ENCODE measurements at regions not wholly inside any gene's neighbourhood (a gene's known extent, or its start where the extent isn't known, plus 50 kb on each side); places are given as distances from the start of the nearest gene placed in this dataset.
"Not testable (repeated sequence)": the region's sequence is repeated elsewhere in the genome, so short reads cannot be mapped to it uniquely, and the experiment has no call there.

DNA sequence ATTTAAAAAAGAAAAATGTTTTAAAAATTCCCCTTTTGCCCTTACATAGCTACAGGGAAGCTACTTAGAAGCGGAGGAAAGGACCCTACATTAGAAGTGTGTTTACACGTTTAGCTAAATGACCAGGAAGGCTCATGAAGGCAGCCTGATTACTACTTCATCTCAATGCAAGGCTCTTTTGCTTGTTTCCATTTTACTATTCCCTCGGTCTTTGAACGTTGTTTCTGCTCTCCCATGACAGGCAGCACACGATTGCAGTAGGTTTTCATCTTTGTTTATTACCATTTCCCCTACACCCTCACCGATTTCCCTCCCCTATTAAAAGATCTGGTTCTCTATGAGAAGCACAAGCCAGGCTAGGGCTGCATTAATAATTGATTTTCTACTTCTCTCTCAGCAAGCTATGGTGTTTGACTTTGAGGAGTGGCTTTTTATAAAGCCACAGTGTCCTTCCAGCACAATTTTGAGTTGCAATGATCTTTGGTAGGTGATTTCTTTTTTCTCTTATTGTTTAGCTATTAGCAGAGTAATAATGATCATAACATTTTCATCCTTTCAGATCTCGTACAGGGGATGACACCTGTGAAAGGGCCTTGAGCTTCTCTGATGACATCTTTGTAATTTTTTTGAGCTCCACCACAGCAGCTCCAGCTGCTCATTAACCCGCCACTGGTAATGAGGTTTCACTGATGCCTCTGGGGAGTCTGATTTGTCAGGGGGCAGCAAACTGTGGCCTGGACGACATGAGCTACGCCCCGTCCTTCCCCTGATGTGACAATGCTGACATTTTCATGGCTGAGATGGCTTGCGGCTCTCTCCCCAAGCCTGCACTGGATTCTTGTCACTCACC is 670.3 kb downstream of the UQCRFS1 start:
- peak in 5 of 8 experiments; percentile 37 to 94 (median 82) for ATAC-seq (replicated peaks in 6 of 8)
- WGBS, 10 experiments = 10 to 83% (median 63%) methylated on average over 3 to 9 of the region's 12 CpGs
- in situ Hi-C loops (cut with MboI; ENCODE audit: low pct_unique_long_range_greater_than_20kb in 2 of 9, low sequenced_read_pairs in 9 of 9, unreplicated experiment in 9 of 9) = no loop called here
- H3K27ac ChIP-seq = peak overlapping the region in 1 of 2 donors; percentile 46
- H3K4me1 ChIP-seq (replicated peaks in 1 of 2) = peaks cover 9 to 16% of the 10 kb centered on the region in 2 donors
- no peak overlapping the region for H3K4me3 ChIP-seq

DNA sequence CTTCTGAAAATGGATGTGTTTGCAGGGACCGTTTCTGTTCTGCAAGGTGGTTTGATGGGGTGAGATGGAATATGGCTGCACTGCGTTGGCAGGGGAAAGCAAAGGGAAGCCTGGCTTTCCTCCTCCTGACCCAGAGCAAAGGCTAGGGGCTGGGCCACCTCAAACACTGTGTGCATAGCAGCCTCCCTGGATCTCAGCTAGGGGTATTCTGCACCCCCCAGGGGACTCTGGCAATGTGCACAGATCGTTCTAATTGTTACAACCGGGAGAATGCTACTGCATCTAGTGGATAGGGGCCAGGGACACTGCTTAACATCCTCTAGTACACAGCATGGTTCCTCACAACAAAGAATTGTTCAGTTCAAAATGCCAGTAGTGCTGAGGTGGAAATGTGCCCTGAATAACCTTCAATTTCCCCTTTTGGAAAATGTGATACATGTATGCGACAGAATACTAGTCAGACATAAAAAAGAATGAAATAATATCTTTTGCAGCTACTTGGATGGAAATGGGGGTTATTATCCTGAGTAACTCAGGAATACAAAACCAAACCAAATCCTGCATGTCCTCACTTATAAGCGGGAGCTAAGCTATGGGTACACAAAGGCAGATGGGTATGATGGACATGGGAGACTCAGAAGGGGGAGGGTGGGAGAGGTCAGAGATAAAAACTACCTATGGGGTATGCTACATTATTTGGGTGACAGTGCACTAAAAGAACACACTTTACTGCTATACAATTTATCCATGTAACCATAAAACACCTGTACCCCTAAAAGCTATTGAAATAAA is 671.2 kb downstream of the UQCRFS1 start:
- 0 to 100% (median 75%) methylated on average over 1 to 5 of the region's 6 CpGs; no CpG with 5 or more reads in 1 of the 10 experiments for WGBS, 10 experiments

DNA sequence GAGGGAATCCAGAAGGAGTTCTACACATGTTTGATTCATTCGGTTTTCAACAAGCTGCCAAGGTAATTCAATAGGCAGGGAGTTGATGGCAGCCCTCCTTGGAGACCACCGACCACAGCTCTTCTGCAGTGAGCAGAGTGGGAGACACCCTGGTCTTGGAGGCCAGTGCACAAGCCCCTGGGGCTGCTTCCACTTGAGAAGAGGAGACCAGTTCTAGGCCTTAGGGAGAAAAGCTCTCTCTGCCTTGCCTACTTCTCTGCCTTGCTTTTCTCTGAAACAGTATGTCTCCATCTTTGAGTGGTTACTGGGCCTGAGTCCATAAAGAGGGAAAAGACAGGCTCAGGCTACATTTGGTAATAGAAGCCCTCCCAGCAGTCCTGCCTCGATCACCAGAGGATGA is 671.9 kb downstream of the UQCRFS1 start:
- H3K4me3 ChIP-seq = no peak overlapping the region
- peaks cover 9 to 16% of the 10 kb centered on the region in 2 donors for H3K4me1 ChIP-seq (replicated peaks in 1 of 2)
- no peak overlapping the region for H3K27ac ChIP-seq
- WGBS, 10 experiments = 7 to 100% (median 63%) methylated on average over 1 to 3 of the region's 3 CpGs; no CpG with 5 or more reads in 2 of the 10 experiments
- in situ Hi-C loops (cut with MboI; ENCODE audit: low pct_unique_long_range_greater_than_20kb in 2 of 9, low sequenced_read_pairs in 9 of 9, unreplicated experiment in 9 of 9) = no loop called here
- ATAC-seq (replicated peaks in 6 of 8) = no peak

More for the DNA sequence above, 671.2 kb downstream of the UQCRFS1 start:
- Histone ChIP-seq H3K4me1 (replicated peaks in 1 of 2) (peaks cover 9 to 16% of the 10 kb centered on the region in 2 donors), H3K27ac (no peak overlapping the region), H3K4me3 (no peak overlapping the region)
- no peak for ATAC-seq (replicated peaks in 6 of 8)
- in situ Hi-C loops (cut with MboI; ENCODE audit: low pct_unique_long_range_greater_than_20kb in 2 of 9, low sequenced_read_pairs in 9 of 9, unreplicated experiment in 9 of 9) = no loop called here

DNA sequence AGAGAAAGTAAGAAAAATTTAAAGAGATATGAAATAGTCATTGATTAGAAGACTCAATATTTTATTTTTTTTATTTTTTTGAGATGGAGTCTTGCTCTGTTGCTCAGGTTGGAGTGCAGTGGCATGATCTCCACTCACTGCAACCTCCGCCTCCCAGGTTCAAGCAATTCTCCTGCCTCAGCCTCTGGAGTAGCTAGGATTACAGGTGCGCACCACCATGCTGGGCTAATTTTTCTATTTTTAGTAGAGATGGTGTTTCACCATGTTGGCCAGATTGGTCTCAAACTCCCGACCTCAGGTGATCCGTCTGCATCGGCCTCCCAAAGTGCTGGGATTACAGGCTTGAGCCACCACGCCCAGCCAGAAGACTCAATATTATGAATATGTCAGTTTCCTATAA is 672.6 kb downstream of the UQCRFS1 start:
- peaks cover 9 to 16% of the 10 kb centered on the region in 2 donors for H3K4me1 ChIP-seq (replicated peaks in 1 of 2)
- ATAC-seq (replicated peaks in 6 of 8); in situ Hi-C loops (cut with MboI; ENCODE audit: low pct_unique_long_range_greater_than_20kb in 2 of 9, low sequenced_read_pairs in 9 of 9, unreplicated experiment in 9 of 9); H3K27ac ChIP-seq; H3K4me3 ChIP-seq: not testable (repeated sequence)
- 48 to 100% (median 75%) methylated on average over 1 to 6 of the region's 6 CpGs; no CpG with 5 or more reads in 2 of the 10 experiments for WGBS, 10 experiments

DNA sequence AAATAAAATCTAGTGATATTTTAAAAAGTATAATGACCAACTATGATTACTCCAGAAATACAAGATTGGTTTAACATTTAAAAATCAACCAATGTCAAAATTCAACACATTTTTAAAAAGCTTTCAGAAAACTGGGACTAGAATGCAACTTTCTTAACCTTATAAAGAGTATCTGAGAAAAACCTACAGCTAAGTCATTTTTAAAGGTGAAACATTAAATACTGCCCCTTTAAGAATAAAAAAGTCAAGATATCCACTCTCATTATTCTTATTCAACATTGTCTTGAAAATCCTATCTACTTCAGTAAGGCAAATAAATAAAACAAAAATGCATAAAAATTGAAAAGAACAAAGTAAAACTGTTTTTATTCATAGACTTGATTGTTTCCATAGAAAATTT is 673.2 kb downstream of the UQCRFS1 start:
- Histone ChIP-seq H3K4me3 (no peak overlapping the region), H3K4me1 (replicated peaks in 1 of 2) (peaks cover 9 to 16% of the 10 kb centered on the region in 2 donors), H3K27ac (no peak overlapping the region)
- ATAC-seq (replicated peaks in 6 of 8) = no peak
- in situ Hi-C loops (cut with MboI; ENCODE audit: low pct_unique_long_range_greater_than_20kb in 2 of 9, low sequenced_read_pairs in 9 of 9, unreplicated experiment in 9 of 9) = no loop called here

DNA sequence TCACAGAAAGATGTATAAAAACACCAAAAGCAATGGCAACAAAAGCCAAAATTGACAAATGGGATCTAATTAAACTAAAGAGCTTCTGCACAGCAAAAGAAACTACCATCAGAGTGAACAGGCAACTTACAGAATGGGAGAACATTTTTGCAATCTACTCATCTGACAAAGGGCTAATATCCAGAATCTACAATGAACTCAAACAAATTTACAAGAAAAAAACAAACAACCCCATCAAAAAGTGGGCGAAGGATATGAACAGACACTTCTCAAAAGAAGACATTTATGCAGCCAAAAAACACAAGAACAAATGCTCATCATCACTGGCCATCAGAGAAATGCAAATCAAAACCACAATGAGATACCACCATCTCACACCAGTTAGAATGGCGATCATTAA is 674.4 kb downstream of the UQCRFS1 start:
- H3K27ac ChIP-seq; ATAC-seq (replicated peaks in 6 of 8); H3K4me3 ChIP-seq; in situ Hi-C loops (cut with MboI; ENCODE audit: low pct_unique_long_range_greater_than_20kb in 2 of 9, low sequenced_read_pairs in 9 of 9, unreplicated experiment in 9 of 9): not testable (repeated sequence)
- 60% methylated on average over 1 of the region's 2 CpGs; no CpG with 5 or more reads in 9 of the 10 experiments for WGBS, 10 experiments
- H3K4me1 ChIP-seq (replicated peaks in 1 of 2) = peaks cover 9 to 16% of the 10 kb centered on the region in 2 donors

DNA sequence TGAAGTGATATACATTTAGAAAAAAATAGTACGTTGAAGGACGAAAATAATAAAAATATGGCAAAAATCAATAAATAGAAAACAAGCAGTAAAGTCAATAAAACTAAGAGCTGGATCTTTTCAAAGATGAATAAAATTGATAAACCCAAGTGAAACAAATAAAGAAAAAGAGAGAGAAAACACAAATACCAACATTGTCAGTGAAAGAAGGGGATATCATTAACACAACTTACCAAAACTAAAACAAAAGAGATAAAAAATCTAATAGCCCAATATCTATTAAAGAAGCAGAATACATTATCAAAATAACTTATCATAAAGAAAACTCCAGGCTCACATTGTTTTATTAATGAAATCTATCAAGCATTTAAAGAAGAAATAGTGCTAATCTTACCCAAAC is 675.1 kb downstream of the UQCRFS1 start:
- no peak for ATAC-seq (replicated peaks in 6 of 8)
- Histone ChIP-seq H3K4me1 (replicated peaks in 1 of 2) (peaks cover 5 to 11% of the 10 kb centered on the region in 2 donors), H3K4me3 (no peak overlapping the region), H3K27ac (no peak overlapping the region)
- WGBS, 10 experiments = 3 to 95% (median 86%) methylated on average over 2 of the region's 2 CpGs
- in situ Hi-C loops (cut with MboI; ENCODE audit: low pct_unique_long_range_greater_than_20kb in 2 of 9, low sequenced_read_pairs in 9 of 9, unreplicated experiment in 9 of 9) = no loop called here

DNA sequence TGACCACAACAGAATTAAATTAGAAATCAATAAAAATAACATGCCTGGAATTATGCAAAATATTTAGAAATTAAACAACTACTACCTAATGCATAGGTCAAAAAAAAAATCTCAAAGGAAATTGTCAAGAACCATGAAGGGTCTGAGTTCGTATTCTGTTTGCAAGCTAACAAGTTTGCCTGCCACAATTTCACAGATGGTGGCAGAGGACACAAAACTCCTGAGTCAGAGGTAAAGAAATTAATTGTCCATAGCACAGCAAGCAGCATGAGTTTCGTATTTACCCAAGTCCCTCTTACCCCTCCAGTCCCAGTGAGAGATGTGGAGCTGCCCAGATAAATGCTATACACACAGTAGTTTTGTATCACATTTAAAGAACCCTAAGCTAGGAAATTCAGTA is 675.9 kb downstream of the UQCRFS1 start:
- H3K4me3 ChIP-seq = no peak overlapping the region
- no peak overlapping the region for H3K27ac ChIP-seq
- in situ Hi-C loops (cut with MboI; ENCODE audit: low pct_unique_long_range_greater_than_20kb in 2 of 9, low sequenced_read_pairs in 9 of 9, unreplicated experiment in 9 of 9) = no loop called here
- whole genome bisulfite sequencing, 10 experiments = 0 to 92% (median 71%) methylated on average over 1 to 2 of the region's 2 CpGs; no CpG with 5 or more reads in 2 of the 10 experiments
- no peak for ATAC-seq (replicated peaks in 6 of 8)
- H3K4me1 ChIP-seq (replicated peaks in 1 of 2) = peaks cover 0 to 3% of the 10 kb centered on the region in 2 donors

DNA sequence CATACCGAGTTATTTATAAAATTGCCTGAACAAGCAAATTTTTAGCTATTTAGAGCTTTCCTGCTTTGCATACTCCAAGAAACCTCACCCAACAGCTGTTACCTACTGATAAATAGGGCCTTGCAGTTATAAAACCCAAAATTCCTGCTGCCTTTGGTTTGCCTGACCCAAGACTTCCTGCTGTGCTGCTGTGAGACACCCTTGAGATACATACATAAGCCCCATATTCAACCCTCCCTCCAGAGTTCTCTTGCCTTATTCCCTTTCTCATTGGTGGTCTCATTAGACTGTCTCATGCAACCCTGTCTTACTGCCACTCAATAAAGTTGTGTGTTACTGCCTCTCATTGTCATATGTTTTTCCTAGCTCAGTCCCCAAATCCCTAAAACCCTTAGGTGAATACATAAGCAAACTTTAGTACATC is 677.6 kb downstream of the UQCRFS1 start:
- WGBS, 10 experiments = 0 to 100% (median 71%) methylated on average over 1 of the region's 1 CpG; no CpG with 5 or more reads in 3 of the 10 experiments
- no peak overlapping the region for H3K4me3 ChIP-seq
- in situ Hi-C loops (cut with MboI; ENCODE audit: low pct_unique_long_range_greater_than_20kb in 2 of 9, low sequenced_read_pairs in 9 of 9, unreplicated experiment in 9 of 9) = no loop called here
- no peak overlapping the region for H3K27ac ChIP-seq
- H3K4me1 ChIP-seq (replicated peaks in 1 of 2) = no peaks in the 10 kb centered on the region
- ATAC-seq (replicated peaks in 6 of 8) = peak in 2 of 8 experiments; percentile 80 to 95

DNA sequence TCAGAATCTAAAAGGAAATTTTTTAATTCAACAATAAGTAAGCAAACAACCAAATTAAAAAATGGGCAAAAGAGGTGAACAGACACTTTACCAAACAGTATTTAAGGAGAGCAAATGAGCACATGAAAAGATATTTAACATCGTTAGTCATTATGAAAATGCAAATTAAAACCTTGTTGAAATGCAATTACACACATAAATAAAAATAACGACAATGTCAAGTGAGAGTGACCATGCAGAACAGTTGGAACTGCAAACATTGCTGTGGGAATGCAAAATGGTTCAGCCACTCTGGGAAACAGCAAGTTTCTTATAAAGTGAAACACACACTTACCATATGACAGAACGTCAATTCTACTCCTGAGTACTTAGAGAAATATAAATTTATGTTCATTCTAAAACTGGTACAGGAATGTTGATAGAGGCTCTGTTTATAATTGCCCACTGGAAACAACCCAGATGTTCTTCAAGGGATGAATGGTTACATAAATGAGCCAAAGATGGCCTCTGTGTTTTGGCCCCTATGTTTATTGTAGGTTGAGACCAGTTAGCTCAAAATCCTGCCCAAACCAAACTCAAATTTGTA is 678.1 kb downstream of the UQCRFS1 start:
- no peak overlapping the region for H3K4me3 ChIP-seq
- no peak overlapping the region for H3K27ac ChIP-seq
- WGBS, 10 experiments = 0 to 82% (median 64%) methylated on average over 1 to 3 of the region's 3 CpGs
- peak in 2 of 8 experiments; percentile 63 to 71 for ATAC-seq (replicated peaks in 6 of 8)
- in situ Hi-C loops (cut with MboI; ENCODE audit: low pct_unique_long_range_greater_than_20kb in 2 of 9, low sequenced_read_pairs in 9 of 9, unreplicated experiment in 9 of 9) = no loop called here
- no peaks in the 10 kb centered on the region for H3K4me1 ChIP-seq (replicated peaks in 1 of 2)

DNA sequence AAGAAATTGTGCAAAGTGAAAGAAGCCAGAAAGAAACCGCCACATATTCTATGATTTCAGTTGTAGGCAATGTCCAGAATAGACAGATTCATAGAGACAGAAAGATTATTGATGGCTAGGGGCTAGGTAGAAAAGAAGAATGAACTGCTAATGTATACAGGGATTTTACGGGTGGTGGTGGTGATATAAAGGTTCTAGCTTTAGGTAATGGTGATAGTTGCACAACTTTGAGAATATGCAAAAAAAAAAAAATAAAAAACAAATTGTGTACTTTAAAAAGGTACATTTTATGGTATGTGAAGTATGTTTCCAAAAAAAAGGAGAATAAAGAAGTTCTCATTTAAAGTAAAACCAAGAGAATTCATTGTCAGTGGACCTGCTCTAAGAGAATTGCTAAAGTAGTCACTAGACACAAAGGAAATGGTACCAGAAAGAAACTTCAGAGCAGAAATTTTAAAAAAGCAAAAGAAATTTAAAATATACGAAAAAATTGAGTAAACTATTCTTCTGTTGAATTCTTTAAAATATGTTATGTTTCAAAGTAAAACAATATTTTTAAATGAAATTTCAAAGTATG is 680.1 kb downstream of the UQCRFS1 start:
- no peak for ATAC-seq (replicated peaks in 6 of 8)
- Histone ChIP-seq H3K27ac (no peak overlapping the region), H3K4me1 (replicated peaks in 1 of 2) (no peaks in the 10 kb centered on the region), H3K4me3 (no peak overlapping the region)
- in situ Hi-C loops (cut with MboI; ENCODE audit: low pct_unique_long_range_greater_than_20kb in 2 of 9, low sequenced_read_pairs in 9 of 9, unreplicated experiment in 9 of 9) = no loop called here
- 13 to 90% (median 48%) methylated on average over 2 to 3 of the region's 3 CpGs for WGBS, 10 experiments

DNA sequence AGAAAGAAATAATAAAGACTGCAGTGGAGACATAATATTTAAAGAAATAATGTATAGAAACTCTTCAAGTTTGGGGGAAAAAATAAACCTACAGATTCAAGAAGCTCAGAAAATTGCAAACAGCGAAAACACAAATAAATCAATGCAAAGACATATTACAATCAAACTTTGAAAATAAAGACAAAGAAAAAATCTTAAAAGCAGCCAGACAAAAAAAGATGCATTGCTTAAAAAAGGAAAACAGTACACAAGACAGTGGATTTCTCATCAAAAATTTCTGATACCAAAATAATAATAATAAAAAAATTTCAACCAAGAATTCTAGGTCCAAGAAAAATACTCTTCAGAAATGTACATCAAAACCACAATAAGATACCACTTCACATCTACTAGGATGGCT is 681.0 kb downstream of the UQCRFS1 start:
- in situ Hi-C loops (cut with MboI; ENCODE audit: low pct_unique_long_range_greater_than_20kb in 2 of 9, low sequenced_read_pairs in 9 of 9, unreplicated experiment in 9 of 9) = no loop called here
- no peak overlapping the region for H3K27ac ChIP-seq
- H3K4me3 ChIP-seq = no peak overlapping the region
- H3K4me1 ChIP-seq (replicated peaks in 1 of 2) = no peaks in the 10 kb centered on the region
- ATAC-seq (replicated peaks in 6 of 8) = no peak
- WGBS, 10 experiments = 29 to 100% (median 76%) methylated on average over 1 of the region's 1 CpG

Data from motor neuron (in vitro differentiated cells).